Memory B cell (primary cell): ENCODE measurements at regions not wholly inside any gene's neighbourhood (a gene's known extent, or its start where the extent isn't known, plus 50 kb on each side); places are given as distances from the start of the nearest gene placed in this dataset.

Experiments
- ATAC-seq: fragments of 150-1000 bp; cut with Tn5 transposase; 2 replicates; pipeline ENCODE4 v1.10.0; 2021; ENCODE audit warnings: low read depth, mild to moderate bottlenecking, moderate library complexity
- DNase-seq, 2 donors: peaks; one replicate each; pipeline ENCODE4 v3.0.0; 2022; ENCODE audit warnings: low spot score in 2 of 2
- H3K27ac Mint-ChIP-seq: one replicate; pipeline ENCODE4 v1.8.0; 2022; ENCODE audit warnings: mild to moderate bottlenecking, moderate library complexity, mixed read lengths
- H3K27me3 Mint-ChIP-seq: one replicate; pipeline ENCODE4 v1.8.0; 2022; ENCODE audit warnings: mixed read lengths
- H3K36me3 Mint-ChIP-seq: one replicate; pipeline ENCODE4 v1.8.0; 2022; ENCODE audit warnings: mild to moderate bottlenecking, mixed read lengths
- H3K4me1 Mint-ChIP-seq: one replicate; pipeline ENCODE4 v1.8.0; 2022; ENCODE audit warnings: mixed read lengths
- H3K4me3 Mint-ChIP-seq: one replicate; pipeline ENCODE4 v1.8.0; 2022; ENCODE audit warnings: mild to moderate bottlenecking, moderate library complexity, mixed read lengths
- H3K9me3 Mint-ChIP-seq: one replicate; pipeline ENCODE4 v1.8.0; 2022; ENCODE audit warnings: mixed read lengths

DNA sequence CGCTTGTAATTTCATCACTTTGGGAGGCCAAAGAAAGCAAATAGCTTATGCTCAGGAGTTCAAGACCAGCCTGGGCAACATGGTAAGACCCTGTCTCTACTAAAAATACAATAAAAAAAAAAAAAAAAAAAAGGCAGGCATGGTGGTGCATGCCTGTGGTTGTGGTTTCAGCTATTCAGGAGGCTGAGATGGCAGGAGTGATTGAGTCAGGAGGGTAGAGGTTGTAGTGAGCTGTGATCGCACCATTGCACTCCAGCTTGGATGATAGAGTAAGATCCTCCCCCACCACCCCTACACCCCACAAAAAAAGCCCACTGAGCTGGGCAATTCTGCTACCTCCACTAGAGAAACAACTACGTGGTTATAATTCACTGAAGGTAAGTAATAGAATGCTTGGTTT is 118.8 kb upstream of the PCDH18 start:
- no peaks in the 10 kb centered on the region for H3K36me3 Mint-ChIP-seq
- H3K27ac Mint-ChIP-seq = no peak overlapping the region
- H3K4me3 Mint-ChIP-seq = no peak overlapping the region
- DNase-seq (no peak), ATAC-seq (no peak)
- peaks cover 2% of the 10 kb centered on the region for H3K9me3 Mint-ChIP-seq
- no peaks in the 10 kb centered on the region for H3K27me3 Mint-ChIP-seq
- no peaks in the 10 kb centered on the region for H3K4me1 Mint-ChIP-seq

DNA sequence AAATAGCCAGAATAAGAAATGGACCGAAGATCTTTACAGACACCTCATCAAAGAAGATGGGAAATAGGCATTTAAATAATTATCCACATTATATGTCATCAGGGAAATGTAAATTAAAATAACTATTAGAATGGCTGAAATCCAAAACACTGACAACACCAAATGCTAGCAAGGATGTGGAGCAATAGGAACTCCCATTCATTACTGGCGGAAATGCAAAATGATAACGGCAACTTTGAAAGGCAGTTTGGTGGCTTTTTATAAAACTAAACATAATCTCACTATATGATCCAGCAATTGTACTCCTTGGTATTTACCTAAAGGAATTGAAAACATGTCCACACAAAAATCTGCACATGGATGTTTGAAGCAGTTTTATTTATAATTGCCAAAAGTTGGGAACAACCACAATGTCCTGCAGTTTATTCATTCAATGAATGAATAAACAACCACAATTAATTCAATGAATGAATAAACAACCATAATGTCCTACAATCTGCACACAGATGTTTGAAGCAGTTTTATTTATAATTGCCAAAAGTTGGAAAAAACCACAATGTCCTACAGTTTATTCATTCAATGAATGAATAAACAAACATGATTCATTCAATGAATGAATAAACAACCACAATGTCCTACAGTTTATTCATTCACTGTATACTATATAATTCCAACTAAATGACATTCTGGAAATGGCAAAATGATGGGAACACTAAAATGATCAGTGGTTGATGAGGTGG is 117.6 kb upstream of the PCDH18 start:
- no peaks in the 10 kb centered on the region for H3K27me3 Mint-ChIP-seq
- H3K27ac Mint-ChIP-seq = no peak overlapping the region
- no peaks in the 10 kb centered on the region for H3K4me1 Mint-ChIP-seq
- H3K36me3 Mint-ChIP-seq = no peaks in the 10 kb centered on the region
- peaks cover 2% of the 10 kb centered on the region for H3K9me3 Mint-ChIP-seq
- no peak overlapping the region for H3K4me3 Mint-ChIP-seq
- ATAC-seq (no peak), DNase-seq (no peak)

DNA sequence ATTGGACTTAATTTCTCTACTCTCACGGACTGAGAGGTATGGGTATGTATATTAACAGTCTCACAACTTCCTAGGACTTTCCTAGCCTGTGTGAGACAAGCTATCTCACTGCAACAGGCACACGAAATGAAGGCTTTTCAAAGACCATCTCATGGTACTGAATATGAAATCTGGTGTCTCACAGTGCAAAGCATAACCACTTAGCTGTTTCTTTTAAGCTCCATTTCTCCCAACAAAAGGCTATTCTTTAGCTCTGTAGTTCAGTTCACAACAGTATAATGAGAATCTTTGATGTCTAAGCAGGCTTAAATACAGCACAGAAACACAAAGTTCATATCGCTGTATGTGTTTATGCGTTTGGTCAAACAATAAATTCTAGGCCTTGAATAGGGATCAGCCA is 116.2 kb upstream of the PCDH18 start:
- no peaks in the 10 kb centered on the region for H3K4me1 Mint-ChIP-seq
- no peak overlapping the region for H3K27ac Mint-ChIP-seq
- ATAC-seq (no peak), DNase-seq (no peak)
- no peak overlapping the region for H3K4me3 Mint-ChIP-seq
- H3K9me3 Mint-ChIP-seq = peaks cover 3% of the 10 kb centered on the region
- H3K36me3 Mint-ChIP-seq = no peaks in the 10 kb centered on the region
- no peaks in the 10 kb centered on the region for H3K27me3 Mint-ChIP-seq

DNA sequence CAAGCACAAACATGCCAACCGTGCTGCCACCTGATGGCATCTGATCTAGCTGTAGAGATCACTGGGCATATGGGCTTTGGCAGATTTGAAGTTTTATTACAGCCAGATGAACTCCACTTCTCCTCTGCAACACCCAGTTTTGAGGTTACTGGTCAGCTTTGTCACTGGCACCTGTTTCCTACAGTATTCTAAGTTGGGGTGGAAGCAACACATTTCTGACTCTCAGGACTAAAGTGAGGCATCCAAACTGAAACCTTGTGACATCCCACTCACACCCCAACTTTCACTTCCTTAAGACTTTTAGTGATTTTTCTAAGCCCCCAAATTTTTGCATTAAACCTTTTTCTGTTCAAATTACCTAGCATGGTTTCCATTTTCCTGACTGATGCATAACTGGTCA is 115.1 kb upstream of the PCDH18 start:
- Mint-ChIP-seq H3K36me3 (no peaks in the 10 kb centered on the region), H3K9me3 (peaks cover 4% of the 10 kb centered on the region), H3K4me3 (no peak overlapping the region), H3K4me1 (no peaks in the 10 kb centered on the region), H3K27me3 (no peaks in the 10 kb centered on the region), H3K27ac (no peak overlapping the region)
- DNase-seq = no peak
- ATAC-seq = no peak

DNA sequence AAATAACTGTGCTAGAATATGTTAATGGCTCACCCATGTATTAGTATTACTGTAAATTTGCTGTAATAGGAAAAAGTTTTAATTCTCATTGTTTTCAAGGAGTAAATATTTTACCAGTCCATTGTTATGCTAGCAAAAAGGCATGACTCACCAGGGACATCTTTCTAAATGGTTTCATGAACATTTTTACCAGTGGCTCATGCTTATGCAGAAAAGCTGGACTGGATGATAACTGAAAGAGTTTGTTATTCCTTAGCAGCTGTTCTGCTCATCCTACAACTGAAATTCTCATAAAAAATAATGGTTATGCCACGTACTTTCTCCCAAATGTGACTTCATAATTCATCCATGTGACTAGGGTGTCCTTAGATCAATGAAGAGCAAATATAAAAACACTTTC is 111.9 kb upstream of the PCDH18 start:
- H3K9me3 Mint-ChIP-seq = peaks cover 4% of the 10 kb centered on the region
- H3K4me1 Mint-ChIP-seq = no peaks in the 10 kb centered on the region
- no peak overlapping the region for H3K4me3 Mint-ChIP-seq
- no peak for ATAC-seq
- no peaks in the 10 kb centered on the region for H3K27me3 Mint-ChIP-seq
- no peak overlapping the region for H3K27ac Mint-ChIP-seq
- no peaks in the 10 kb centered on the region for H3K36me3 Mint-ChIP-seq
- no peak for DNase-seq

DNA sequence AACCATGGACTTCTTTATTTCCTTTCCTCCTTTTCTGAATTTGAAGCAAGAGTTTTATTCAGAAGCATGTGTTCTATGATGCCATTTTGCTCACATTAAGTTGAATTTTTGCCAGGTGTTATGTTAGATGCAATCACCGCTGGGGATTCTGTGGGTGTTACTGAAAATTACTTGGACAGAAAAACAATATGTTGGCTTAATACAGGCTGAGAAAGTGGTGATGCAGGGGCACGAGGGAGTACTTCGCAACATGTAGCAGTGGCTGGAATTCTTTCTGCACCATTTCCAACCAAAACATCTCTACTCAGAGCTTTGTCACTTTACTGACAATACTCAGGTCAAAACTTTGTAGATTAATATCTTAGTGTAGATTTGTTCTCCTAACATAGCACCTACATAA is 109.2 kb upstream of the PCDH18 start:
- Mint-ChIP-seq H3K27me3 (no peaks in the 10 kb centered on the region), H3K36me3 (no peaks in the 10 kb centered on the region), H3K9me3 (peaks cover 3% of the 10 kb centered on the region), H3K27ac (no peak overlapping the region), H3K4me1 (no peaks in the 10 kb centered on the region), H3K4me3 (no peak overlapping the region)
- DNase-seq (no peak), ATAC-seq (no peak)

DNA sequence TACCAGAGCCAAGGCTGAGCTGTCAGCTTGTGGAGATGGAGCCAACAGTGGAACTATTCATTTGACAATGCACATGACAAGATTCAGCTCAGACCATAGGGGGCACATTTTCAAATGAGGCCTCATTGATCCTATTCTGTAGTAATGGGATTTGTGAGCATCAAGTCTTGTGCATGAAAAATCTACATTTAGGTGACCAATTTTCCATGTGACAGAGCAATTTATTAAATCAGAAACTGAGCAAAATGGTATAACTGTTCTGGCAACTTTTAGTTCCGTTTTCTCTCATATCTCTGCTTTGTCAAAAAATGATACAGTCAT is 108.5 kb upstream of the PCDH18 start:
- Mint-ChIP-seq H3K4me3 (no peak overlapping the region), H3K36me3 (no peaks in the 10 kb centered on the region), H3K9me3 (peaks cover 3% of the 10 kb centered on the region), H3K4me1 (no peaks in the 10 kb centered on the region), H3K27me3 (no peaks in the 10 kb centered on the region), H3K27ac (no peak overlapping the region)
- ATAC-seq = no peak
- DNase-seq = no peak

DNA sequence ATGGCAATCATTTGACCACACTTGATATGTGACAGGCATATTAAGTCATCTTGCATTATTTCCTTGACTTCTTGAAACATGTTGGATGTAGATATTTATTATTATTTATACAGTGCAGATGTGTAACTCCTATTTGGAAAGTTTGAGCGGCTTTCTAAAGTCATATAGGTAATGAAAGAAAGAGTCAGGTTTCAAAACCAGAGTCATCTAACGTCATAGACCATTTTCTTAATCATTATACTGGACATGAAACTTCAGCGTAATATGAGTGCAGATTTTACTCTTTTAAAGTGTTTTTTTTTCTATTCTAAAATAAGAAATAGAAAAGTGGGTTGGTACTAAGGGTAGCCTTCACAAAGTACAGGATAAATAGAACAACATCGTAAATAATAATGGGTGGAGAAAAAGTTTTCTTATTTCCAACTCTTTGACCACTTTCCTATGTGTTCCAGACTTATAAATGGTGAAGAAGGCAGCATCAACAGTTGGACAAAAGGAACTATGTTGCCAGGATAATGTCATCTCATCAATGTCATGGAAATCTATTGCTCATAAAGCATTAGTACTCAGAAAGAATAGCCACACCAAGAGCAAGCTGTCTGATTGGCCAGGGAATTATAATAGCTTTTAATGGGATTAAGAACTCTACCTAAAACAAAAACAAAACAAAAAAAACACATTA is 108.0 kb upstream of the PCDH18 start:
- DNase-seq (no peak), ATAC-seq (no peak)
- Mint-ChIP-seq H3K36me3 (no peaks in the 10 kb centered on the region), H3K9me3 (peaks cover 4% of the 10 kb centered on the region), H3K27ac (no peak overlapping the region), H3K27me3 (no peaks in the 10 kb centered on the region), H3K4me1 (no peaks in the 10 kb centered on the region), H3K4me3 (no peak overlapping the region)

DNA sequence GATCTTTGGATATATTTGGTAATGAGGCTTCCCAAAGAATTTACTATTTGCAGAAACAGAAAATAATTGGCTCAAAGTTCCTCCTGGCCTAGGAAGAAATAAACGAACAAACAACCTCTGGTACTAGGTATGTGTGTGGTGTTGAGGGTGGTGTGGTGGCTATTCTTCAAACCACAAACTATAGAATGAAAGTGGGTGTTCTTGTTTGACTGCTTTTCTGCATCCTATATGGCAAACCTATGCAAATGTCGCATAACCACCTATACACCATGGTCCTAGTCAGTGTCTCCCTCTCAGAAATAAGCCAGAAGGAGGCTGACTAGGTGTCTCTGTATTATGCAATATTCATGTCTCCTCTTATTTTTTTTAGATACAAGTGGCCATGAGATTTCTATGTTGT is 106.6 kb upstream of the PCDH18 start:
- DNase-seq (no peak), ATAC-seq (no peak)
- Mint-ChIP-seq H3K27ac (no peak overlapping the region), H3K36me3 (no peaks in the 10 kb centered on the region), H3K9me3 (peaks cover 4% of the 10 kb centered on the region), H3K27me3 (no peaks in the 10 kb centered on the region), H3K4me3 (no peak overlapping the region), H3K4me1 (no peaks in the 10 kb centered on the region)

DNA sequence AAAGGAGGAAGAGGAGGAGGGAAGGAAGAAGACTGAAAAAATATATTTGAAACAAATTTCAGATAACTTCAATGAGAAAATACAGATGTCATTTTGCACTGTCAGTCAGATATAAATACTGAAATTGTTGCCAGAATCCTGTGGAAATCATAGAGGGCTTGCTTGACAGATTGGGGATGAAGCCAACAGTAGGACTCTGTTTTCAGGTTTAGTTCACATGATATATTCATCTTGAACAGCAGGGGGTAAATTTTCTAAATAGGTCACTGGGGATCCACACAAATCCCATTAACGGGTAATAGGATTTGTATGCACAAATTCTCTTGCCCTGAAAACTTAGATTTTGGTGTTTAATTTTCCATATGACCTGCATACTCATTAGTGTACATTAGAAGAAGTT is 103.3 kb upstream of the PCDH18 start:
- Mint-ChIP-seq H3K9me3 (peaks cover 2% of the 10 kb centered on the region), H3K27me3 (no peaks in the 10 kb centered on the region), H3K4me3 (no peak overlapping the region), H3K4me1 (no peaks in the 10 kb centered on the region), H3K36me3 (no peaks in the 10 kb centered on the region), H3K27ac (no peak overlapping the region)
- ATAC-seq (no peak), DNase-seq (no peak)

DNA sequence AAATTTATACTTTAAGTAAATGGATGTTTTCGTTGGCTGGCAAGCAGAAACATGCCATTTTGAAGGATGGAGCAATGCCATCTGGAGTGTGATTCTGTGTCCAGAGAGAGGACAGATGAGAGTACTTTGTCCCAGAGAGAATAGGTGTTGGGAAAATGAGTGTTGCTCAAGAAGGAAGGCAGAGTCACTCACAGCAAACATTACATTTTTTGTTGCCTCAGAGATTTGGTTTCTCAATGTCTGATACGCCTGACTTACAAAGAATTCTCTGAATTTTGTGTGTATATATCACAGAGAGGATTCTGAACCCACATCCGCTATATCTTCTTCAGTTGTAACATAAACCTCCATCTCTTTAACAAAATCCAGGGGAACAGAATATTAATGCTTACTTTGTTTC is 102.8 kb upstream of the PCDH18 start:
- Mint-ChIP-seq H3K27me3 (no peaks in the 10 kb centered on the region), H3K27ac (no peak overlapping the region)

DNA sequence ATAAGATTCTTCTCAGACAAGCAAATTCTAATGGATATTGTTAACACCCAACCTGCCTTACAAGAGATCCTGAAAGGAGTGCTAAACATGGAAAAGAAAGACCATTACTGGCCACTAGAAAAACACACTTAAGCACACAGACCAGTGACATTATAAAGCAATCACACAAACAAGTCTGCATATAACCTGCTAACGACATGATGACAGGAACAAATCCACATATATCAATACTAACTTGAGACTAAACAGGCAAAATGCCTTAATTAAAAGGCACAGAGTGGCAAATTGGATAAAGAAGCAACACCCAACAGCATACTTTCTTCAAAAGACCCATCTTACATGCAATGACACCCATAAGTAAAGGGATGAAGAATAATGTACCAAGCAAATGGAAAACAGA is 100.5 kb upstream of the PCDH18 start:
- no peak for DNase-seq
- Mint-ChIP-seq H3K27me3 (no peaks in the 10 kb centered on the region), H3K9me3 (peaks cover 2% of the 10 kb centered on the region), H3K4me3 (no peak overlapping the region), H3K4me1 (no peaks in the 10 kb centered on the region), H3K36me3 (no peaks in the 10 kb centered on the region), H3K27ac (no peak overlapping the region)
- no peak for ATAC-seq

More for the DNA sequence above, 102.8 kb upstream of the PCDH18 start:
- DNase-seq = no peak
- no peaks in the 10 kb centered on the region for H3K4me1 Mint-ChIP-seq
- H3K9me3 Mint-ChIP-seq = peaks cover 2% of the 10 kb centered on the region
- no peak for ATAC-seq
- H3K36me3 Mint-ChIP-seq = no peaks in the 10 kb centered on the region
- H3K4me3 Mint-ChIP-seq = no peak overlapping the region

DNA sequence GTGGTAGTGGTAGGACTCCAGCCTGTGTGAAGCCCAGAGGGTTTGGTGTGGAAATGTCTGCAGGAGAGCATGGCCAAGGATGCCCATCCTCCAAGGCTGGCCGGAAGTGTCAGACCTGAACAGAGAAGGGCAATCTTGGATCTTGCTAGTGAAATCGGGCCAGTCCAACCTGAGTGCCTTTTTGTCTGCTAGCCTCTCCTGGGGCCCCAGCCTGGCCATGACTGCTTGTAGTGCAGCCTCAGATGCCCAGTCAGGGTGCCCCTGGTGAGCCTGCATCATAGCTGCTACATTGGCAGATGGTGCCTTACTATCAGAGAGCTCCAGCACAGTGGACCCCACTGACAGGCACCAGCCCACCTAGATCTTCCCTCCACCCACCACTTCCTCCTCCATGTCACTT is 99.3 kb upstream of the PCDH18 start:
- H3K4me1 Mint-ChIP-seq = no peaks in the 10 kb centered on the region
- H3K36me3 Mint-ChIP-seq = no peaks in the 10 kb centered on the region
- DNase-seq (no peak), ATAC-seq (no peak)
- H3K4me3 Mint-ChIP-seq = no peak overlapping the region
- H3K27me3 Mint-ChIP-seq = no peaks in the 10 kb centered on the region
- no peak overlapping the region for H3K27ac Mint-ChIP-seq
- peaks cover 2% of the 10 kb centered on the region for H3K9me3 Mint-ChIP-seq

DNA sequence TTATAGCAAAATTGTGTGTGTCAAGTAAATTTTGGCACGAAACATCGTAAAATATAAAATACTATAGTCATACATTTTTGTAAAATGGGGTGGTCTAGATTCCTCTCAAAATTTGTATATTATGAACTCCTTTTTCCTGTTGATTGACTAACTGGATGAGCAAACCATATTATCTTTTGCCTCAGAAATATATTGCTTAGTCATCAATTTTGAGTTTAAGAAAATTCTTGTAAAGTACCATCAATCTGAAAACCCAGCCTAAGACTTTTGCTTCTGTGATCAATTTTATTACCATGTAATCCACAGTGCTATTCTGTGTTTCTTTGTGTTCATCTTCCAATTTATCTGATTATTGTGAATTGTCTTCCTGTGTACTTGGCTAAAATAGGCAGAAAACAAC is 98.0 kb upstream of the PCDH18 start:
- DNase-seq = no peak
- no peak overlapping the region for H3K4me3 Mint-ChIP-seq
- H3K36me3 Mint-ChIP-seq = no peaks in the 10 kb centered on the region
- no peak overlapping the region for H3K27ac Mint-ChIP-seq
- no peak for ATAC-seq
- no peaks in the 10 kb centered on the region for H3K4me1 Mint-ChIP-seq
- no peaks in the 10 kb centered on the region for H3K27me3 Mint-ChIP-seq
- peaks cover under 1% of the 10 kb centered on the region for H3K9me3 Mint-ChIP-seq
